ENCODE measurements at regions not wholly inside any gene's neighbourhood (a gene's known extent, or its start where the extent isn't known, plus 50 kb on each side); places are given as distances from the start of the nearest gene placed in this dataset.

DNA sequence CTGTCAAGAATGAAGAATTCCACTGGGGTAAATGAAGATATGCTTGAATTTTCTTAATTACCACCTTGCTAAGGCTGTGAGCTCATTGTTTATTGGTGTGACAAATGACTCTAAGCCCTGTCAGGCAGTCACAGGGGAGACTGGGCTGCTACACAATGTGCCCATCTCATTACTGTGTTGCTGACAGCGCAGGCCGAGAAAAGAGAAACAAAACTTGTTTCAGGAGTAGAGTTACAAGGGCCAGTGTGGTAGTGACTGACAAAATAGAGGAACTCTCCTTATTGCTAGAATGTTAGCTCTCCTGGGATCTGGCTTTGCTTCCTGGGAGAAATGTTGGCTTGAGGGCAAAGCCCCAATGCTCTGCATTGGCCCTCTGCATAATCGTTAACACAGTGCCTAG is 130.4 kb upstream of the CRBN start:
- no peak for TF ChIP-seq POLR2A (IDR thresholded peaks at IDR 0.05; ENCODE audit: low read length)
- no peak for TF ChIP-seq GATA1 (IDR thresholded peaks at IDR 0.05; ENCODE audit: low read depth, low read length)
